ENCODE measurements at regions not wholly inside any gene's neighbourhood (a gene's known extent, or its start where the extent isn't known, plus 50 kb on each side); places are given as distances from the start of the nearest gene placed in this dataset.

GRCh38 chr2:120550282-120550681 is 185.4 kb upstream of the GLI2 start:
- DNase-seq (no peak), ATAC-seq (ENCODE audit: low read depth) (no peak)
- TF ChIP-seq, protein P1, sequence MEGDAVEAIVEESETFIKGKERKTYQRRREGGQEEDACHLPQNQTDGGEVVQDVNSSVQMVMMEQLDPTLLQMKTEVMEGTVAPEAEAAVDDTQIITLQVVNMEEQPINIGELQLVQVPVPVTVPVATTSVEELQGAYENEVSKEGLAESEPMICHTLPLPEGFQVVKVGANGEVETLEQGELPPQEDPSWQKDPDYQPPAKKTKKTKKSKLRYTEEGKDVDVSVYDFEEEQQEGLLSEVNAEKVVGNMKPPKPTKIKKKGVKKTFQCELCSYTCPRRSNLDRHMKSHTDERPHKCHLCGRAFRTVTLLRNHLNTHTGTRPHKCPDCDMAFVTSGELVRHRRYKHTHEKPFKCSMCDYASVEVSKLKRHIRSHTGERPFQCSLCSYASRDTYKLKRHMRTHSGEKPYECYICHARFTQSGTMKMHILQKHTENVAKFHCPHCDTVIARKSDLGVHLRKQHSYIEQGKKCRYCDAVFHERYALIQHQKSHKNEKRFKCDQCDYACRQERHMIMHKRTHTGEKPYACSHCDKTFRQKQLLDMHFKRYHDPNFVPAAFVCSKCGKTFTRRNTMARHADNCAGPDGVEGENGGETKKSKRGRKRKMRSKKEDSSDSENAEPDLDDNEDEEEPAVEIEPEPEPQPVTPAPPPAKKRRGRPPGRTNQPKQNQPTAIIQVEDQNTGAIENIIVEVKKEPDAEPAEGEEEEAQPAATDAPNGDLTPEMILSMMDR (IDR thresholded peaks at IDR 0.05) = no peak
- no peak for TF ChIP-seq EZH2 (IDR thresholded peaks at IDR 0.05; ENCODE audit: borderline replicate concordance, insufficient read depth, low read depth, low read length, poor library complexity, severe bottlenecking)
- ChIA-PET CTCF (no interaction called here), POLR2A (no interaction called here)
- Histone ChIP-seq H3K4me2 (replicated peaks; ENCODE audit: low read depth, low read length, poor library complexity, severe bottlenecking) (no peak overlapping the region), H3K36me3 (replicated peaks in 1 of 2; ENCODE audit: control extremely low read depth in 1 of 2, control insufficient read depth in 1 of 2, extremely low read depth in 1 of 2, insufficient read depth in 2 of 2, low read length in 1 of 2) (no peaks in the 10 kb centered on the region), H4K20me1 (ENCODE audit: control insufficient read depth, insufficient read depth, low read length, poor library complexity, severe bottlenecking) (no peaks in the 10 kb centered on the region), H3K27me3 (replicated peaks in 1 of 4; ENCODE audit: control extremely low read depth in 1 of 4, control insufficient read depth in 3 of 4, insufficient read depth in 4 of 4, low read length in 3 of 4) (peaks cover 0 to 2% (median 0%) of the 10 kb centered on the region in 4 experiments), H3K4me3 (ENCODE audit: control extremely low read depth in 1 of 5, extremely low read depth in 1 of 5, insufficient read depth in 1 of 5, low read depth in 2 of 5, low read length in 4 of 5) (no peak overlapping the region), H2AFZ (ENCODE audit: insufficient read depth, low read depth, low read length, poor library complexity, severe bottlenecking) (no peak overlapping the region), H3K27ac (ENCODE audit: low read length in 2 of 2) (no peak overlapping the region), H3K4me1 (ENCODE audit: control insufficient read depth in 2 of 2, insufficient read depth in 2 of 2, low read length in 2 of 2) (no peaks in the 10 kb centered on the region), H3K9me3 (ENCODE audit: control extremely low read depth in 1 of 3, control insufficient read depth in 2 of 3, insufficient read depth in 1 of 3, low read length in 2 of 3) (no peaks in the 10 kb centered on the region), H3K9ac (ENCODE audit: low read length) (no peak overlapping the region), H3K79me2 (ENCODE audit: control insufficient read depth, insufficient read depth, low read length) (no peaks in the 10 kb centered on the region)
- Mint-ChIP-seq H3K4me3 (no peak overlapping the region), H3K4me1 (no peaks in the 10 kb centered on the region), H3K27ac (no peak overlapping the region), H3K27me3 (peaks cover 21% of the 10 kb centered on the region), H3K9me3 (ENCODE audit: insufficient read depth) (no peaks in the 10 kb centered on the region)
- intact Hi-C loops (cut with micrococcal nuclease) = no loop called here
- 77% methylated on average over 3 of the region's 4 CpGs for WGBS (ENCODE audit: insufficient coverage)

DNA sequence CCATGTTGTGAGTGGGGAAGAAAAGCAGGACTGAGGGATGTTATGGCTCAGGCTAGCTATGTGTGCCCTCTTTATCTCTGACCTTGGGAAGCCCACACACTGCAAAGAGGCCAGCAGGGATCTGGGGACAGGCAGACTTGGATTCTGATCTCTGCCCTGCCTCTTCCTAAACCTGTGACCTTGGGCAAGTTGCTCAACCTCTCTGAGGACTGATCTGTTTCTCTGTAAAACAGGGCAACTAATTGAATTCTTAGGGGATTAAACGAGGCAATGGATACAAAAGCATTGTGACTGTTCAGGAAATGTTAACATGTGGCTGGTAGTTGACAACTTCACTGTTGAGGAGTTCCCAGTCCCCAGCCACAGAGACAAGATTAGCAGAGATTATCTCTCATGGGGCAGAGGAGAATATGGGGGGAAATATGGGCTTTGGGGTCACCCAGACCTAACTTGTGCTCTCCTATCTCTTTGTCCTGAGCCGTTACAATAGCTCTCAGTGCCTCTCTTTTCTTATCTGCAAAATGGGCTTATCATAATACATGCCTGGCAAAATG is 184.7 kb upstream of the GLI2 start:
- no peak for DNase-seq
- H3K27me3 ChIP-seq (replicated peaks in 1 of 4; ENCODE audit: control extremely low read depth in 1 of 4, control insufficient read depth in 3 of 4, insufficient read depth in 4 of 4, low read length in 3 of 4) = peaks cover 0 to 3% (median 0%) of the 10 kb centered on the region in 4 experiments
- Mint-ChIP-seq H3K27me3 (peaks cover 19% of the 10 kb centered on the region), H3K27ac (no peak overlapping the region), H3K4me3 (no peak overlapping the region), H3K4me1 (no peaks in the 10 kb centered on the region), H3K9me3 (ENCODE audit: insufficient read depth) (no peaks in the 10 kb centered on the region)
- H3K4me1 ChIP-seq (ENCODE audit: control insufficient read depth in 2 of 2, insufficient read depth in 2 of 2, low read length in 2 of 2) = no peaks in the 10 kb centered on the region
- H3K4me3 ChIP-seq (ENCODE audit: control extremely low read depth in 1 of 5, extremely low read depth in 1 of 5, insufficient read depth in 1 of 5, low read depth in 2 of 5, low read length in 4 of 5) = no peak overlapping the region
- H3K9ac ChIP-seq (ENCODE audit: low read length) = no peak overlapping the region
- TF ChIP-seq EZH2 (IDR thresholded peaks at IDR 0.05; ENCODE audit: borderline replicate concordance, insufficient read depth, low read depth, low read length, poor library complexity, severe bottlenecking) = no peak
- TF ChIP-seq, protein P1 (IDR thresholded peaks at IDR 0.05) = no peak
- POLR2A ChIA-PET = no interaction called here
- H3K79me2 ChIP-seq (ENCODE audit: control insufficient read depth, insufficient read depth, low read length) = no peaks in the 10 kb centered on the region
- no peaks in the 10 kb centered on the region for H3K9me3 ChIP-seq (ENCODE audit: control extremely low read depth in 1 of 3, control insufficient read depth in 2 of 3, insufficient read depth in 1 of 3, low read length in 2 of 3)
- H2AFZ ChIP-seq (ENCODE audit: insufficient read depth, low read depth, low read length, poor library complexity, severe bottlenecking) = no peak overlapping the region
- intact Hi-C loops (cut with micrococcal nuclease) = no loop called here
- H3K4me2 ChIP-seq (replicated peaks; ENCODE audit: low read depth, low read length, poor library complexity, severe bottlenecking) = no peak overlapping the region
- H3K36me3 ChIP-seq (replicated peaks in 1 of 2; ENCODE audit: control extremely low read depth in 1 of 2, control insufficient read depth in 1 of 2, extremely low read depth in 1 of 2, insufficient read depth in 2 of 2, low read length in 1 of 2) = no peaks in the 10 kb centered on the region
- CTCF ChIA-PET = no interaction called here
- no peak overlapping the region for H3K27ac ChIP-seq (ENCODE audit: low read length in 2 of 2)
- ATAC-seq (ENCODE audit: low read depth) = no peak
- 29% methylated on average over 1 of the region's 2 CpGs for WGBS (ENCODE audit: insufficient coverage)
- H4K20me1 ChIP-seq (ENCODE audit: control insufficient read depth, insufficient read depth, low read length, poor library complexity, severe bottlenecking) = no peaks in the 10 kb centered on the region

Measured in B cell (primary cell).